Posterior vena cava (tissue), 2 donors: ENCODE measurements at regions not wholly inside any gene's neighbourhood (a gene's known extent, or its start where the extent isn't known, plus 50 kb on each side); places are given as distances from the start of the nearest gene placed in this dataset.

ENCODE experiments used
- DNase-seq: peaks from one replicate; pipeline ENCODE4 v3.0.0-alpha.2; 2020; ENCODE audit warnings: low spot score
- intact Hi-C, 2 donors: fragments of 100-400 bp; cut with DNase I; formaldehyde crosslinking; loops; one replicate each; pipeline versions ENCODE4 v1.14.1 to v1.14.2; 2022 to 2023
- donor health status: DM: yes; HTN: yes; CAD: no.
- donor health status: DM: yes; HTN: yes; CAD: no.

- DNase-seq = no peak
- intact Hi-C loops = no loop called here
Observed at GRCh38 chr15:96554541-96554940, 224.0 kb downstream of the NR2F2 start.

- no peak for DNase-seq
- intact Hi-C loops = no loop called here
Observed at GRCh38 chr15:96559087-96559486, 228.6 kb downstream of the NR2F2 start.

GRCh38 chr15:96559631-96560030 lies 229.1 kb downstream of the NR2F2 start:
- DNase-seq = no peak

GRCh38 chr15:96560246-96560895 lies 229.9 kb downstream of the NR2F2 start:
- intact Hi-C loops = loop anchor here in 1 of 2 donors (5.0 kb wide), 1 partner anchor 643 kb away; no protein-coding TSS in a partner anchor
- no peak for DNase-seq

More at GRCh38 chr15:96559631-96560030, 229.1 kb downstream of the NR2F2 start:
- intact Hi-C loops = loop anchor here in 1 of 2 donors (5.0 kb wide), 1 partner anchor 642 kb away; no protein-coding TSS in a partner anchor

- intact Hi-C loops = loop anchor here in 1 of 2 donors (5.0 kb wide), 1 partner anchor 644 kb away; no protein-coding TSS in a partner anchor
Observed at GRCh38 chr15:96561593-96561992, 231.1 kb downstream of the NR2F2 start.

GRCh38 chr15:96564546-96564945 lies 234.0 kb downstream of the NR2F2 start:
- intact Hi-C loops = loop anchor here in 1 of 2 donors (5.0 kb wide), 1 partner anchor 647 kb away; no protein-coding TSS in a partner anchor
- DNase-seq = no peak

More at GRCh38 chr15:96561593-96561992, 231.1 kb downstream of the NR2F2 start:
- DNase-seq = no peak

GRCh38 chr15:96565266-96565665 lies 234.8 kb downstream of the NR2F2 start:
- intact Hi-C loops = no loop called here

GRCh38 chr15:96574782-96575181 lies 244.3 kb downstream of the NR2F2 start:
- DNase-seq = no peak
- intact Hi-C loops = no loop called here

More at GRCh38 chr15:96565266-96565665, 234.8 kb downstream of the NR2F2 start:
- no peak for DNase-seq

- intact Hi-C loops = no loop called here
Observed at GRCh38 chr15:96576596-96576995, 246.1 kb downstream of the NR2F2 start.

GRCh38 chr15:96578393-96578792 lies 247.9 kb downstream of the NR2F2 start:
- intact Hi-C loops = no loop called here
- no peak for DNase-seq

More at GRCh38 chr15:96576596-96576995, 246.1 kb downstream of the NR2F2 start:
- DNase-seq = no peak

- no peak for DNase-seq
- intact Hi-C loops = no loop called here
Observed at GRCh38 chr15:96581371-96581770, 250.9 kb downstream of the NR2F2 start.

- no peak for DNase-seq
- intact Hi-C loops = no loop called here
Observed at GRCh38 chr15:96582473-96582872, 252.0 kb downstream of the NR2F2 start.

- intact Hi-C loops = no loop called here
- no peak for DNase-seq
Observed at GRCh38 chr15:96583671-96584070, 253.2 kb downstream of the NR2F2 start.

GRCh38 chr15:96585484-96586386 lies 255.2 kb downstream of the NR2F2 start:
- intact Hi-C loops = no loop called here
- DNase-seq = no peak

- intact Hi-C loops = no loop called here
- DNase-seq = no peak
Observed at GRCh38 chr15:96586901-96587300, 256.4 kb downstream of the NR2F2 start.

GRCh38 chr15:96589864-96590263 lies 259.4 kb downstream of the NR2F2 start:
- intact Hi-C loops = no loop called here
- no peak for DNase-seq

GRCh38 chr15:96593735-96594134 lies 263.2 kb downstream of the NR2F2 start:
- intact Hi-C loops = no loop called here

GRCh38 chr15:96595951-96596350 lies 265.5 kb downstream of the NR2F2 start:
- intact Hi-C loops = no loop called here
- DNase-seq = no peak

More at GRCh38 chr15:96593735-96594134, 263.2 kb downstream of the NR2F2 start:
- DNase-seq = no peak

- no peak for DNase-seq
- intact Hi-C loops = no loop called here
Observed at GRCh38 chr15:96598514-96598913, 268.0 kb downstream of the NR2F2 start.

- intact Hi-C loops = no loop called here
- no peak for DNase-seq
Observed at GRCh38 chr15:96599268-96599667, 268.8 kb downstream of the NR2F2 start.
